ENCODE measurements at regions not wholly inside any gene's neighbourhood (a gene's known extent, or its start where the extent isn't known, plus 50 kb on each side); places are given as distances from the start of the nearest gene placed in this dataset.
A peak's percentile ranks its signal among the peaks of the same experiment; 100 is the strongest.
"Not testable (repeated sequence)": the region's sequence is repeated elsewhere in the genome, so short reads cannot be mapped to it uniquely, and the experiment has no call there.

- not testable (repeated sequence) for DNase-seq (ENCODE audit: low read depth in 2 of 3, low spot score in 1 of 3)
Observed at GRCh38 chr10:93127642-93128215, 54.0 kb downstream of the CYP26A1 start.

- DNase-seq (ENCODE audit: low read depth in 2 of 3, low spot score in 1 of 3) = no peak
Observed at GRCh38 chr10:93131986-93132385, 58.3 kb downstream of the CYP26A1 start.

- no peak for DNase-seq (ENCODE audit: low read depth in 2 of 3, low spot score in 1 of 3)
Observed at GRCh38 chr10:93138113-93138870, 64.6 kb downstream of the CYP26A1 start.

- no peak for DNase-seq (ENCODE audit: low read depth in 2 of 3, low spot score in 1 of 3)
Observed at GRCh38 chr10:93139059-93139655, 65.5 kb downstream of the CYP26A1 start.

GRCh38 chr10:93142534-93142933 lies 68.8 kb downstream of the CYP26A1 start:
- DNase-seq (ENCODE audit: low read depth in 2 of 3, low spot score in 1 of 3) = no peak

- no peak for DNase-seq (ENCODE audit: low read depth in 2 of 3, low spot score in 1 of 3)
Observed at GRCh38 chr10:93143281-93143680, 69.6 kb downstream of the CYP26A1 start.

- DNase-seq (ENCODE audit: low read depth in 2 of 3, low spot score in 1 of 3) = no peak
Observed at GRCh38 chr10:93146336-93146735, 72.6 kb downstream of the CYP26A1 start.

- no peak for DNase-seq (ENCODE audit: low read depth in 2 of 3, low spot score in 1 of 3)
Observed at GRCh38 chr10:93147281-93147680, 73.6 kb downstream of the CYP26A1 start.

- DNase-seq (ENCODE audit: low read depth in 2 of 3, low spot score in 1 of 3) = no peak
Observed at GRCh38 chr10:93148476-93148875, 74.8 kb downstream of the CYP26A1 start.

GRCh38 chr10:93149761-93150160 lies 76.1 kb downstream of the CYP26A1 start:
- DNase-seq (ENCODE audit: low read depth in 2 of 3, low spot score in 1 of 3) = no peak

- DNase-seq (ENCODE audit: low read depth in 2 of 3, low spot score in 1 of 3) = peak in 1 of 3 donors; percentile 15
Observed at GRCh38 chr10:93150289-93150688, 76.6 kb downstream of the CYP26A1 start.

- no peak for DNase-seq (ENCODE audit: low read depth in 2 of 3, low spot score in 1 of 3)
Observed at GRCh38 chr10:93150990-93151547, 77.4 kb downstream of the CYP26A1 start.

GRCh38 chr10:93152136-93152535 lies 78.4 kb downstream of the CYP26A1 start:
- no peak for DNase-seq (ENCODE audit: low read depth in 2 of 3, low spot score in 1 of 3)

- no peak for DNase-seq (ENCODE audit: low read depth in 2 of 3, low spot score in 1 of 3)
Observed at GRCh38 chr10:93154531-93154930, 80.8 kb downstream of the CYP26A1 start.

GRCh38 chr10:93160140-93160539 lies 86.4 kb downstream of the CYP26A1 start:
- no peak for DNase-seq (ENCODE audit: low read depth in 2 of 3, low spot score in 1 of 3)

GRCh38 chr10:93160829-93161228 lies 87.1 kb downstream of the CYP26A1 start:
- no peak for DNase-seq (ENCODE audit: low read depth in 2 of 3, low spot score in 1 of 3)

GRCh38 chr10:93165367-93165766 lies 91.7 kb downstream of the CYP26A1 start:
- no peak for DNase-seq (ENCODE audit: low read depth in 2 of 3, low spot score in 1 of 3)

- no peak for DNase-seq (ENCODE audit: low read depth in 2 of 3, low spot score in 1 of 3)
Observed at GRCh38 chr10:93166134-93166533, 92.4 kb downstream of the CYP26A1 start.

- no peak for DNase-seq (ENCODE audit: low read depth in 2 of 3, low spot score in 1 of 3)
Observed at GRCh38 chr10:93171837-93172236, 98.1 kb downstream of the CYP26A1 start.

- no peak for DNase-seq (ENCODE audit: low read depth in 2 of 3, low spot score in 1 of 3)
Observed at GRCh38 chr10:93173967-93174845, 100.5 kb downstream of the CYP26A1 start.

GRCh38 chr10:93175490-93175889 lies 101.8 kb downstream of the CYP26A1 start:
- DNase-seq (ENCODE audit: low read depth in 2 of 3, low spot score in 1 of 3) = no peak
